Testis (tissue), 2 donors: ENCODE measurements at regions not wholly inside any gene's neighbourhood (a gene's known extent, or its start where the extent isn't known, plus 50 kb on each side); places are given as distances from the start of the nearest gene placed in this dataset.

Source experiments
- CTCF ChIP-seq, 3 experiments: fragments of 450-650 bp in 2 of 3; fragments of 200-600 bp in 1 of 3; sonication (generic) in 1 of 3; IDR thresholded peaks; one replicate each; pipeline ENCODE4 v1.5.1; 2016 to 2019; ENCODE audit warnings: antibody characterized with exemption in 3 of 3, mild to moderate bottlenecking in 2 of 3, moderate library complexity in 1 of 3
- POLR2A ChIP-seq: fragments of 450-650 bp; IDR thresholded peaks from one replicate; pipeline ENCODE4 v1.6.1; 2017; ENCODE audit warnings: antibody characterized with exemption, mild to moderate bottlenecking, moderate library complexity

GRCh38 chr1:95622609-95623008 lies 388.6 kb downstream of the RWDD3 start:
- TF ChIP-seq CTCF (IDR thresholded peaks at IDR 0.05) (no peak), POLR2A (no peak)
